HS-27A (cell line): ENCODE measurements at regions not wholly inside any gene's neighbourhood (a gene's known extent, or its start where the extent isn't known, plus 50 kb on each side); places are given as distances from the start of the nearest gene placed in this dataset.

Experiments
- DNase-seq: peaks from one replicate; pipeline ENCODE4 v3.0.0-alpha.2; 2012; ENCODE audit warnings: low read depth, missing footprints

DNA sequence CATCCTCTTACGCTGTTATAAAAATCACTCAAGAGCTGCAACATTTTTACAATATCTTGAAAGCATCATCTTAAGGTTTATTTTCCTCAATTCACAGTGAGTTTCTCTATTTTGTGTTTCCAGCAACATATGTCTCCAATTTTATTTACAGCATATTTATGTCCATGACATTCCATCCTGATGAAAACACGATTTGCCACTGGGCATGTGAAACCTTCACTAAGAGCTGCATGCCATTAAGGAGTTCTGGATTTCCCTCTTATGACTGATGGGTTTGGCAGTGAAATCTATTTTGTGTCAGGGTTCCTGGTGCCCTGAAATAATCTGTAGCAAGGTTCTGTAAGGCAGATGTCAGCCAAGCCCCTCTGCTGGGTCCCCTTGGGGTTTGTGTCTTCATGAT lies 527.6 kb upstream of the KLF12 start:
- DNase-seq: no peak

DNA sequence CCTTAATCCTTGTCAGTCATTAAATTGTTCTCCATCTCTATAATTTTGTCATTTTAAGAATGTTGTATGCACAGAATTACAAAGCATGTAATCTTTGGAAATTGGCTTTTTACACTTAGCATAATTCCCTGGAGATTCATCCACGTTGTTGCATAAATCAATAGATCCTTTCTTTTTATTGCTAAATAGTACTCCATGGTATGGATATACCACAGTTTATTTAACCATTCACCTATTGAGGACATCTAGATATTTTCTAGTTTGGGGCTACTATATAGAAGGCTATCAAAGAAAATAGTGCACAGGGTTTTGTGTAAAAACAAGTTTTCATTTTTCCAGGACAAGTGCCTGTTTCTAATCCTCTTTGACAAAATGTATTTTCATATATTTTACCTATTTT lies 523.6 kb upstream of the KLF12 start:
- DNase-seq: no peak

DNA sequence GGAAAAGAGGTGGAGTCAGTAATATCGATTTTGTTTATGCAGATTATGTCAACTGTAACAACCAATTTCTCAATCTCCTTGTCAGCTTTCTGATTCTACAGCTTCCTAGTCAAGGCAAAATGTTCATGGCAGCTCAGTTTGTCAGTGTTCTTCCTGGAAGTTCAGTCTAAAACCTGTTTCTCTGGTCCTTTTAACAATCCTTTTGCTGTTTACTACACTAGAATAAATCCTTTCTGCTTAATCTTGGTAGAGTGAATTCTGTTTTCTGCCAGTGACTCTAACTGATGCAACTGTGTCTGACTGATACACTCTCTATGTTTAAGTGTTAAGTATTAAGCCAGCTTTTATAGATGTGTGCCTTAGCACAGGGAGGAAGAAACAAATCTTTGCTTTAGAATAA lies 516.9 kb upstream of the KLF12 start:
- DNase-seq: no peak

DNA sequence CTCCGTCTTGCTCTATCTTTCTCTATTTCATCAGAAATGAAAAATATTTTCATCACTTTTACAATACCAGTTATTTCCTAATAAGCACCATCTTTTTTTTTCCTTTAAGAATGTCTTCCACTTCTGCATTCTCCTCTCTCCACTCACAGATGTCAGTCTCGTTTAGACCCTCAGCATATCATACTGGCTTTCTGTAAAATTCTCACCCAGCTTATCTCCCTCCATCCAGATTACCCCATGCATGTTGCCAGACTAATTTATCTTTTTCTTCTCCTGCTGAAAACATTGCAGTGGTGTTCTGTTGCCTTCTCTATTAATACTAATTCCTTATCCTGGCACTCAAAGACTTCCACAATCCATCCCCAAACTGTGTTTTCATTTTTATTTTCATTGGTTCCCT lies 513.8 kb upstream of the KLF12 start:
- no peak for DNase-seq

DNA sequence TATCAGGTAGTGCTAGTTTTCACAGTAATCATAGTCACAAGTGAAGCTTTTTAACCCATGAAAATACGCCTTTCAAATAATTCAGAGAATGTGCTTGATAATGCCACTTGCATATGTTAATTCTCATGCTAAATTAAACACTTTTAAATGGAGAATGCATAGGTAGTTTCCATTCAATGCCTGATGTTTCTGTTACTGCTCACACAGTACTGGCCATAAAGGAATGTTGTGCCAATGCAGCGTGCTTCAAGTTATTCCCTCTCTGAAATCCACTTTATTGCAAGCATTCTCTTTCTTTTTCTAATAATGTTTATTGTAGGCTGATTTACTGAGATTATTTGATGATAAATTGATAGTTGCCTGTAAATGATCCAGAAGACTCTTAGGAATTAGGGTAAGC lies 513.0 kb upstream of the KLF12 start:
- no peak for DNase-seq

DNA sequence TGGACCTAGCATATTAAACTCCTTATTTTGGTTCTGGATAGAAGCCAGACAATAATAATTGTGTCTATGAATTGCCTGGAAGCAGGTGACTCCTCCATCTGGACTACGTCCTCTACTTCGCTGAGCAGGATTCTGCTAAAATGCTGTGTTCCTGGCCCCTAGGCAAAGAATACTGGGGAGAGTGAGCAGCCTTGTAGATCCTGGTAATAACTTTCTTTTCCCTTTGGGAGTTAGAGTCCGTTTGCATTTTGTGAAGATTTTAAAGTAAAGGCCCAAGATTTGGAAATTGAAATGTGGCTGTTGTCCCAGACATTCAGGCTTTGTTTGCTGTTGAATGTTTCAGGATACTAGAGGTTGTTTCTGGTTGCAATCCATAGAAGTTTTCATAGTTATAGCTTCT lies 511.9 kb upstream of the KLF12 start:
- no peak for DNase-seq

DNA sequence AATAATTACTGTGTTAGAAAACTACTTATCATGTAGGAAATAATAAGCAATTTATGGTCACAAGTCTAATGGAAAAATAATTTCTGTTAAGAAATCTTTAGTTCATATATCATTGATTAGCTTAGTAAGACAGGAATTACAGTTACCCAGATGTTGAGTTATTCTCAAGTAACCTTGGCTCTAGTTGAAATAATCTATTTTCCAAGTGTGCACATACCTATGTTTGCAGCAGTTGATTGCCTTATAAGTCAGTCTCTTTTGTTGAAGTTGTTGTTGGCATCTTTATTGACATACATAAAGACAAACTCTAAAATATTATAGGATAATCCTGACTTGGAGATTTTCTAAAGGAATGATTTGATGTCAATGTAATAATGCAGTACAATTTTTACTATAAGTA lies 511.4 kb upstream of the KLF12 start:
- DNase-seq: no peak

DNA sequence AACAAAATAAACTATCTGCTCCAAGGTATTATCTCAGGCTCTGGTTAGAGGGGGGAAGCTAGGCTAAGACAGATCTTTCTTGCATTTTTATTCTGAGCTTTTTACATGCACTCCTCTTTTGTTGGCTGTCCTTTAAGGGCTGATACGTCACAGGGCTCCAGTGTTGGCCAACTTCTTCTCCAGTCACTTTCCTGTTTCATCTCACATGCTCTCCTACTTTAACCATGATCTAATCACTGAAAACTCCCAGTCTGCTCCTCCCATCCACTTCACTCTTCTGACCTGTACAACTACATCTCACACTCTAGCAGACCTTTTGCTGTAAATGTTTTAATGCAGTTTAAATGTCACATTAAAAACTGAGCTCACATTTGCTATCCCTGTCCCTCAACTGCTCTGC lies 510.0 kb upstream of the KLF12 start:
- DNase-seq: no peak

DNA sequence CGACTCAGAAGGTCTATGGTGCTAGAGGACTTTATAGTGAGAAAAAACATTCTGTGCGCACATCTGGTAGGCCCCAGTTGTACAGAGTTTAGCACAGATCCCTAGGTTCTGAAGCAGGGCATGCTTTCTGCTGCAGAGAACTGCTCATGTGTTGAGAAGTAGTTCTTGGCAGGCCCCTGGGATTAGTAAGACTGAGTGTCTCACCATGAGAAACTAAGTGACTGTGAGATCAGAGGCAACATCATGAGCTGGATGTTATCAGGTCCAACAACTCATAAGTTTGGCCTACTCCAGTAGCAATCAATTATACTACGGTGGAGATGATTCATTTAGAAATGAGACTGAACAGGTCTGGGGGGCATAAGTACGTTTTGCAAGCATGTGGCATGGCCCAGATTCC lies 507.4 kb upstream of the KLF12 start:
- no peak for DNase-seq

DNA sequence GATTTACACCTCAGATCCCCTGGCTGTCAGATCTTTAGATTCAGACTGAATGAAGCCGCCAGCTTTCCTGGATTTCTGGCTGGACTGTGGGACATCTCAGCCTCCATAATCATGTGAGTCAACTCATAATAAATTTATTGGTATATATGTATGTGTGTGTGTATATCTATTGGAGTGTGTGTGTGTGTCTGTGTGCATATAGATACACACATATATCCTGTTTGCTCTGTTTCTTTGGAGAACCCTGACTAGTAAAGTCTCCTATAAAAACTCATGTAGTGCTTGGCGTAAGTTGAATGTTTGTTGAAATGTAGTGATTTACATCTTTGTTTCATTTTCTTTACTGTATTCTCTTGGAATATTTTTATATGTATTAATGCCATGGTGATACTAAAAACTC lies 499.5 kb upstream of the KLF12 start:
- DNase-seq: no peak

DNA sequence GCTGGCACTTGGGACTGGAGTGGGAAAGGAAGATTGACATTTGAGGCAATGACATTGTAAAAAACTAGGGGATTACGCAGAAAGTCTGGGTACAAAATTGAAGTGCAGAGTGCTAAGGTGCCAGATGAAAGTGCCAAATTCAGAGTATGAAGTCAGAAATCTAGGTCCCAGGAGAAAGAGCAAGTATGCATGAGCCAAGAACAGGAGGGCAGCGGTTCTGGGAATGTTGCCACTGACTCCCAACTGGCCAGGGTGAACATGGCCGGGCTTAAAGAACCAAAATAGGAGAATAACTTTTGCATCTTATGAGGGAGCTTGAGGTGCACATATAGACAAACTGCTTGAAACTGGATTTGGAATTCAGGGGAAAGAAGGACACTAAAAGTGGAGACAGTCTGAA lies 495.8 kb upstream of the KLF12 start:
- DNase-seq: no peak

DNA sequence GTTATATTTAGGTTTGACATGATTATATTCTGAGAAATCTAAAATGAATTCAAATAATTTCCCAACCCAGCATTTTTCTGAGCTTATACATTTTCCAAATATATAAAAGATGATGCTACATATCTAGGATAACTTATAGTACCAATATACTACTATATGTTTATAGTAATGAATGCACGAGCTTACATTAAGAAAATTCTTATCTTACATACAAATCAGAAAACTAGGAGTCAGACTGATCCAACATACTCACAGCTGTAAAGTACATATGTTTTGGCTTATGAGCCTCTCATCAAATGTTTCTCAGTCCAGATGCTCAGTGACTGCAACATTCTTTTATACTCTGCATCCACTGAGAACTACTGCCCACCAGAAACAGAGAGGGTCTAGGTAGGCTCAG lies 491.3 kb upstream of the KLF12 start:
- no peak for DNase-seq

DNA sequence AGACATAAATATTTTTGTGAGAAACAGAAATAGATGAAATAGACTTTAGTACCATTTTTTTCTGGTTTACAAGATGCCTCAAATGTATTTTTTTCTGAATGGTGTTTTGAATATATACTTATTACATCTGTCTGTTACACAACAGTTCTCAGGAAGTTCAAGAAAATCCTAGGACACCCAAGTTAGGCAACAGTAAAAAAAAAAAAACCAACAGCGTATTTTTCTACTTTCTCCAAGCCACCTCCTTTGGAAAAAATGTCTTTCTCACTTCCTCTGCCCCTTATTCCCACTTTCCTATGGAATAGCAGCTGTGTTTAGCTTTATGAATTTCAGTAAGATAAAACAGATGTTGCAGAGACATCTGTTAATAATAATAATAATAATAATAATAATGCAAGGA lies 489.6 kb upstream of the KLF12 start:
- no peak for DNase-seq

DNA sequence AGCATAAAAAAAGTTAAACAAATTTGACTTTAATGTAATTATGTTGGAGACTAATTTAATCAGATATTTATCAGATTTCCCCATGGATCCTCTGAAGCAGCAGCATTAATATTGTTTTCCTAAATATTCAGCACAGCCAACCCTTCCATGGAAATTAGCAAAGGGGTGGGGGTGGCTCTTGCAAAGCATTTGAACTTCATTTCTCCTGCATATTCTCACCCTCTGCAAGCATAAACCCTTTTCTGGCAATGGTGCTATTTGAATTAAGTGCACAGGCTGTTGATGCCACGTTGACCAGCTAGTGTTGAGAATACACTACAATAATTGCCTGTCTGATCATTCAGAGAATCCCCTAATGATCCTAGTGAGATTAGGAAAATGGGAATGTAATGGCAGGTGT lies 488.1 kb upstream of the KLF12 start:
- DNase-seq: no peak

DNA sequence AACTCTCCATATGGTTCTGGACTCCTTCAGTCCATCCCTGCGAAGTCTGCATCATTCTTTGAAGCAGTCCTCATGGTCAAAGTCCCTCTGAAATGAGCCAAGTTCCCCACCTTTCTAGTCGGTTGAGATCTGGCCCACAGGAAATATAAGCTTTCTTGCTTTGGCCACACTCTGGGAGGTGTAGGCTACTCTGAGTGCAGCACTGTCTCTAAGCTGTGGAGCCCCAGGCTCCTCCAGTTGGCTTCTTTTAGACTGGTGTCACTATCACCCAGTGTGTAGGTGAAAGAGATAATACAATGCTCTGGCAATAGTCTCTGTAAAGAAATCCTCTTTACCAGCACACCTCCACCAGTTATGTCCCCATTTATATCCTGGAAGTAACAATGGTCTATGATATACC lies 486.5 kb upstream of the KLF12 start:
- no peak for DNase-seq

DNA sequence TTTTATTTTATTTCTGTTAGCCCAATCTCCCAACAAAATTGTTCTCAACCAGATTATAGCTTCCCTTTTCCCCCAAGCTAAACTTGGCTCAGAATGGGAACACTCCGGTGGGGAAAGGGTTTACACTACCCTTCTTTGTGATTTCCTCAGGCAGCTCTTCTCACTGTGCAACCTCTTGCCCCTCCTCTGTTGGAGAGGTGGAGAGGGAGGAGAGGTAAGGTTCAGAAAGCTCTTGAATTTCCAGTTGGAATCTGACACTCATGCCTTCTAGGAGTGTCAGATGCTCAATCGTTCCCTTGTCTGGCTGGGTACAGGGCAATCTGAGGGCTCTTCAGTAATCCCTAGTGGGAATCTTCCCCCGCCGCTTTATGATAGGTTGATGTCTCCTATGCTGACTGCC lies 486.1 kb upstream of the KLF12 start:
- DNase-seq: no peak

DNA sequence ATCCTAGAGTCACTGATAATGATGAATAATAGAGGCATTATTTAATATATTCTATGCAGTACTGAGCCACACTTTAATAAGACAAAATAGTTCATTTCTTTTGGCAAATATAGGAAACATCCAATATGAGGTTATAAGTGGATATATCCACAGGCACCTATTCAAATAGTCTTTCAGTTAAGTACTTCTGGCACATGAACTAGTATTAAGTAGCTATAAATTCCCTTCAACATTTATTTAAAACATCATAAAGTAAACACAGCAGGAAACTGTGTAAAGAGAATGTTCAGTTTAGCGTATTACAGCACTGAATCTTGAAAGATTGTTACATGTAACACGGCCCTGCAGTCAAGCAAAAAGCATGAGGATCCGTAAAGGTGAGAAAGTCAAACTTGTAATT lies 463.3 kb upstream of the KLF12 start:
- no peak for DNase-seq

DNA sequence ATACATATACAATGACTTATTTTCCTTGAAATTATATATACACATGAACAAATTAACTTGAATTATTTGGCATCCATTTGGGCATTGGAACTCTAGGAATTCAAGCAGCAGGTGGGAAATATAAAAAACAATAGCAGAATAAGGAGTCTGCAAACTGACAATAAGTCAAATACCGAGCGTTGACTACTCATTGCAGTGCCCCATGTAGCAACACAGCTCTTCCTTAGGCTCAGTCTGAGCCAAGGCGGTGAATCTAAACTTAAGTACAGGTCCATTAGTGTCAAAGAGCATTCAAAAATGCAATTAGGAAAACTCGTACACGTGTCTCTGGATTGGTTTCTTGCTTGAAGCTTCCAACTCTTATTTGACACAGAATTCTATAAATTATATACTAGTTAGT lies 462.5 kb upstream of the KLF12 start:
- DNase-seq: no peak

DNA sequence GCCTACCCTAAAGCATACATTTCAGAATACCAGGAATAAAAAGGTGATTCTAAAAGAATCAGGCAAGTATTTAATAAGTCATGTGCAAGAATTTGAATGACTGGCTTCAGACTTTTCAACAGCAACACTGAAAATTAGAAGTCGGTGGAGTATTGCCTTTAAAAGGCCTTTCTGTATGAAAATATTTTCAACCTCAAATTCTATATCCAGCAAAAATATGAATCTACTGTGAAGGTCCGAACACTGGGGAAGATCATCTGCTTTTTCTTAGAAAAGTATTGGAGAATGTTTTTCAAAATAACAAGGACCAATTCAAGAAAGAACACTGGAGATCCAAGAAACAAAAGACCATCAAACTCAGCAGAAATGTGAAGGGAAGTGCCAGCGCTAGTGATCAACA lies 459.5 kb upstream of the KLF12 start:
- DNase-seq: no peak

DNA sequence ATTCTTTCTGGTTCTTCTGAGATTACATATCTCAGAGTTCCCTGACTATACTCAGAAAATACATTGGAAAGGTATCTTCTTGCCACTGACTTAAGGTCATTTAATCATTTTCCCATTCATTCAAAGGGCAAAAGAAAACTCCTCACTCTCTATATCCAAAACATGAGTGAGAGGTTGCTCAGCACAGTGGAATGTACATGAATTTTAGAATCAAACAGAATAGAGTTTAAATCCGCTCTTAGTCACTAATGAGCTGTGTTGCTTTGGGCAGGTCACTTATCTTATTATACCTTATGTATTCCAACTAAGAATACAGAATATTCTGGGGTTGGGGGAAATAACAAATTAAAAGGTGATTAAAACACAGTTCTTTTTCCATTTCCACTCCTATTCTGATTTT lies 452.6 kb upstream of the KLF12 start:
- DNase-seq: no peak

DNA sequence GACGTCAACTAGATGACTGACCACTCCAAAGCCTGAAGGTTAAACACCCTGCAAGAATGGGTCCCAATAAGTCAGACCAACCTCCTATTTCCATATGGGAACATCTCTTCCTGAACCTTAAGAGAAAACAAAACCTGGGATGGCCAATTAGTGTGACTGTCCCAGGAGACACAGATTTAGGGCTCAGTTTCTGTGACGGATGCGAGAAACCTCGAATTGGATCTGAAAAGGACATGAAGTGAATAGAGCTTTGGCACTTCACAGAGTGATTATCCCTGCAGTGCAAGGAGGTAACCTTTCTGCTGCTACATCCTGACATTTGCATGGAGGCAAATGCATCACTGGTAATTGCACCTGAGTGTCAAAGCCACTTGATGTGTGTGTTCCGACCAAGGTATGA lies 442.2 kb upstream of the KLF12 start:
- no peak for DNase-seq

DNA sequence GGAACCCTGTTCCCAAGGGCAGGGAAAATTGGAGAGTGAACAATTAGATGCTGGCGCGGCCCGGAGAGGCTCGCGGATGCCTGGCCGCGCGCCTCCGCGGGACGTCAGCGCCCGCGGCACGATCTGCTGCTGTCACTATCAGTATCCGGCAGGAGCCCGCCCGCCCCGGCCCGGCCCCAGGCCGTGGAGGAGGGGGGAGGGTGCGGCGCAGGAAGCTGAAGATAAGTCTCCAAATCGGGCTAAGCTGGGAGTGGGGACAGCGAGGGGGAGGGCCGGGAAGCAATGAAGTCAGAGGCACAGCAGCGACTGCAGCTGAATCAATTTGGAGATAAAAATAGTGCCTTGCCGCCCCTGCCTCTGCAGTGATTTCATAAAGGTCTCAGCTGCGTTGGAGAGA lies 441.5 kb upstream of the KLF12 start:
- DNase-seq: no peak

DNA sequence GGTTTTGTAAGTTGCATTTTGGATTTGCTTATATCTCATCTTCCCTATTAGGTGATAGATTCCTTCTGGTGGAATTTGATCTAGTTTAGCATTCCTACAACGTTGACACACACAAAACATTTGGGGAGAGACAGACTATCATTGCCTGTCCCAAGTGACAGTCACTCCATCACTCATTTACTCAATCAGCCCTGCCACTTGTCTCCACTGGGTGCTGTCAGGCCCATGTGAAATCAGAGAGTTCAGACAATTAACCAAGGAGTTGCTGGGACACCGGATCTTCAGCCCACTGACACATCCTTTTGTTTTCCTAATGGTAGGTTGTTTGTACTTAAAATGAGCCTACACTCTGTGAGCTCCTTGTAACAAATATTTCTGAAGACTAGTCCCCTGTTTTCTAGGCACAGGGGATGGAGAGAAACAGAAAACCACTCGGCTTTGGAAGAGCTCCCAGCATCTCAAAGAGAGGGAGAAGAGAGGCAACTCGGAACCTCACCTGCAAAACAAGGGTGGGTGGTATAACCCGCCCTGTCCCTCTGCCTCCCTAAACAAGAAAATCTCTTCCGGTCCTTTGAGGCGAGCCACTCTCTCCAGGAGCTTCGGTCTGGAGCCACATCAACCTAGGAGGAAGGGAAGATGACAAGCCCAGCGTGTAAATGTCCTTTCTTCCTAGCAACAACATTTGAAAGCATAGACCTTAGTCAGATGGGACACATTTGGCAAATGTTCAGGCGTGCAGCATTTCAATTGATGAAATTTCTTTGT lies 440.9 kb upstream of the KLF12 start:
- no peak for DNase-seq

DNA sequence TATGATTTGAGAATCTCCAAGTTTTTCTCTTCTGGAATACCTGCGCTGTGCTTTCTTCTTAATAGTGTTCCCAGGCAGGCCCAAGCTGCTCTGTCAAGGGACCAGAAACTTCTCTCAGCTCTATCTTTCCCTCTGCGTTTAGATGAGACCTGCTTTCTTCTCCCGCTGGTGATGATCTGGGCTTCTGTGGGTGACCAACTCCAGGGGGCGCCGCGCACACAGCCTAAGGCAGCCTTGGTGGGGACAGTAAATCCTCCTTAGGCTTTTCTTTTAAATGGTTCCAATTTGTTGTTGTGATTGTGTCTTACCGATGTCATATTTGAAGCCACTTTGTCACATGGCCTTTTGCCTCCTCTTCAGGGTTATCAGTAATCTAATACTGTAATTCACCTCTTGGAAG lies 439.4 kb upstream of the KLF12 start:
- DNase-seq: no peak

DNA sequence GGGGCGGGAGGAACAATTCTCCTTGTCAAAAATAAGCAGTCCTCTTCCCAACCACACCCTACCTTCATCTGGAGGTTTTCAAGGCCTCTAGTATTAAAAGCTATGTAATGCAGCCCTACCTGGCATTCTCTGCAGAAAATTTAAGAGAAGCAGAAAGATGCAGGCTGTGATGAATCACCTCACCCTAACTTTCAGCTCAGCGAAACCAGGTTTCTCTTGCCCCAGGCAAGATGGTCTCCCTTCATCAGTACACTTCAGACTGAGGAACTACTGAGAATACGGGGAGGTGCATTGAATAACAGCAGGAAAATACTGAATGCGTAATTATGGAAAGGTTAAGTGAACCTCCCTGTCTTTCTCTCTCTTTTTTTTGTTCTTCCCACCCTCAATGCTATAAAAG lies 437.6 kb upstream of the KLF12 start:
- no peak for DNase-seq
